Keratinocyte (primary cell): ENCODE measurements at regions not wholly inside any gene's neighbourhood (a gene's known extent, or its start where the extent isn't known, plus 50 kb on each side); places are given as distances from the start of the nearest gene placed in this dataset.

Experiments used
- EZH2 ChIP-seq: IDR thresholded peaks from one replicate; pipeline ENCODE4 v1.6.1; 2012; ENCODE audit warnings: inconsistent platforms, mild to moderate bottlenecking, low read length, moderate library complexity
- TF ChIP-seq, protein P1 (sequence below), 3 experiments: IDR thresholded peaks in 1 of 3; conservative IDR thresholded peaks in 1 of 3; optimal IDR thresholded peaks in 1 of 3; 2 replicates in 2 of 3; 3 replicates in 1 of 3; pipeline versions ENCODE3 to v1.5.1; 2011; ENCODE audit warnings: low read length in 3 of 3, mild to moderate bottlenecking in 3 of 3, moderate library complexity in 2 of 3, control low read depth in 1 of 3, inconsistent platforms in 1 of 3; ENCODE audit not compliant: insufficient read depth in 2 of 3; ENCODE audit errors: extremely low read depth in 1 of 3

DNA sequence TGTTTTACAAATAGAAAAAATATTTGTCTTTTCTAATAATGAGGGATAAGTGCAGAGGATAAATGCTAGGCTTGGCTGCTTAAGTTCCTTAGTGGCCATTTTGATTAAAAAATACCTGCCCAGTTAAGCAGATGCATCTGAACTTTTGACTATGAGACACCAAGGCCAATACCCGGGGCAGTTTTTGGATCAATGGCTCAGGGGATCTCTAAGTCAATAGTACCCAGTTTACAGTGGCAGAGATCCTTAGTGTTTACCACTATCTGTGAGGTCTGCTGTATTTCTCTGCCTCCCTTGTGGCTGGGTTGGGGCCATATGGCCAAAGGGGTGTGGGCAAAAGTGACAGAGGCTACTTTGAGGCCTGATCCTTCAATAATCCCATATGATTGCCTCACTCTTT, 184.5 kb upstream of the MAST4 start:
- TF ChIP-seq, protein P1, sequence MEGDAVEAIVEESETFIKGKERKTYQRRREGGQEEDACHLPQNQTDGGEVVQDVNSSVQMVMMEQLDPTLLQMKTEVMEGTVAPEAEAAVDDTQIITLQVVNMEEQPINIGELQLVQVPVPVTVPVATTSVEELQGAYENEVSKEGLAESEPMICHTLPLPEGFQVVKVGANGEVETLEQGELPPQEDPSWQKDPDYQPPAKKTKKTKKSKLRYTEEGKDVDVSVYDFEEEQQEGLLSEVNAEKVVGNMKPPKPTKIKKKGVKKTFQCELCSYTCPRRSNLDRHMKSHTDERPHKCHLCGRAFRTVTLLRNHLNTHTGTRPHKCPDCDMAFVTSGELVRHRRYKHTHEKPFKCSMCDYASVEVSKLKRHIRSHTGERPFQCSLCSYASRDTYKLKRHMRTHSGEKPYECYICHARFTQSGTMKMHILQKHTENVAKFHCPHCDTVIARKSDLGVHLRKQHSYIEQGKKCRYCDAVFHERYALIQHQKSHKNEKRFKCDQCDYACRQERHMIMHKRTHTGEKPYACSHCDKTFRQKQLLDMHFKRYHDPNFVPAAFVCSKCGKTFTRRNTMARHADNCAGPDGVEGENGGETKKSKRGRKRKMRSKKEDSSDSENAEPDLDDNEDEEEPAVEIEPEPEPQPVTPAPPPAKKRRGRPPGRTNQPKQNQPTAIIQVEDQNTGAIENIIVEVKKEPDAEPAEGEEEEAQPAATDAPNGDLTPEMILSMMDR (optimal IDR thresholded peaks at IDR 0.05 in 1 of 3, IDR thresholded peaks at IDR 0.05 in 1 of 3, conservative IDR thresholded peaks at IDR 0.05 in 1 of 3; ENCODE audit: extremely low read depth in 1 of 3, insufficient read depth in 2 of 3, low read length in 3 of 3): no peak
- TF ChIP-seq EZH2: no peak
